OCI-LY3 (cell line): ENCODE measurements at regions not wholly inside any gene's neighbourhood (a gene's known extent, or its start where the extent isn't known, plus 50 kb on each side); places are given as distances from the start of the nearest gene placed in this dataset.

Experiments used
- EZH2phosphoT487 ChIP-seq: fragments of 200-600 bp; shearing (Covaris generic); IDR thresholded peaks from 2 replicates; pipeline ENCODE4 v1.6.1; 2018; ENCODE audit warnings: antibody characterized with exemption, mixed run types, low read depth
- TF ChIP-seq, protein P1 (sequence below): fragments of 200-600, 300-600 bp; sonication (generic); IDR thresholded peaks from 2 replicates; pipeline ENCODE4 v1.5.1; 2014; ENCODE audit warnings: antibody characterized with exemption, low read length, low read depth

DNA sequence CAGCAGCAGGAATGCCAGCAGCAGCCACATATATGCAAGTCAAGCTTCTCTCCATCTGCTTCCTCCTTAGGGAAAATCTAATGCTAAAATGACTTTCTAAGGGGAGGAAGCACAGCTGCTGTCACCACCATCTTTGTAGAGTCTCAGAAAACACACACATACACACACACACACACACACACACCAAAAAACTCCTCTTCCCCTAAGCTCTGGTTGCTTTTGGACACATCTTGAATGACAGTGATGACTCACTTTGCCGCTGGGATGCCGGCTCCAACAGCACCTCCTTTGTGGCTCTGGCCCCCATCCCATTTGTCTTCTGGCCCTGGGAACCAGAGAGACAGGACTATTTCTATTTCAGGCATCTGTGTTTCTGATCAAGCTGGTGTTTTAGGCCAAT, 124.8 kb upstream of the GOLIM4 start:
- TF ChIP-seq, protein P1, sequence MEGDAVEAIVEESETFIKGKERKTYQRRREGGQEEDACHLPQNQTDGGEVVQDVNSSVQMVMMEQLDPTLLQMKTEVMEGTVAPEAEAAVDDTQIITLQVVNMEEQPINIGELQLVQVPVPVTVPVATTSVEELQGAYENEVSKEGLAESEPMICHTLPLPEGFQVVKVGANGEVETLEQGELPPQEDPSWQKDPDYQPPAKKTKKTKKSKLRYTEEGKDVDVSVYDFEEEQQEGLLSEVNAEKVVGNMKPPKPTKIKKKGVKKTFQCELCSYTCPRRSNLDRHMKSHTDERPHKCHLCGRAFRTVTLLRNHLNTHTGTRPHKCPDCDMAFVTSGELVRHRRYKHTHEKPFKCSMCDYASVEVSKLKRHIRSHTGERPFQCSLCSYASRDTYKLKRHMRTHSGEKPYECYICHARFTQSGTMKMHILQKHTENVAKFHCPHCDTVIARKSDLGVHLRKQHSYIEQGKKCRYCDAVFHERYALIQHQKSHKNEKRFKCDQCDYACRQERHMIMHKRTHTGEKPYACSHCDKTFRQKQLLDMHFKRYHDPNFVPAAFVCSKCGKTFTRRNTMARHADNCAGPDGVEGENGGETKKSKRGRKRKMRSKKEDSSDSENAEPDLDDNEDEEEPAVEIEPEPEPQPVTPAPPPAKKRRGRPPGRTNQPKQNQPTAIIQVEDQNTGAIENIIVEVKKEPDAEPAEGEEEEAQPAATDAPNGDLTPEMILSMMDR, result no peak
- TF ChIP-seq EZH2phosphoT487, result no peak
